Endothelial cell of umbilical vein (primary cell): ENCODE measurements at regions not wholly inside any gene's neighbourhood (a gene's known extent, or its start where the extent isn't known, plus 50 kb on each side); places are given as distances from the start of the nearest gene placed in this dataset.

Experiments
- BruUV-seq: library from RNA; stranded (reverse); fragments of 400-500 nt; replicated peaks from 2 replicates; lab custom pipeline; 2021; lab: Mats Ljungman, UMichigan
- CTCF ChIA-PET: fragments of 300-600, 350-600 bp; sonication (Branson Sonifier 250); formaldehyde crosslinking; loops from one replicate; lab custom pipeline; 2021; ENCODE audit warnings: antibody characterized with exemption, inconsistent platforms; lab: Charles Lee
- POLR2A ChIA-PET: fragments of 300-600, 350-600 bp; sonication (Branson Sonifier 250); formaldehyde crosslinking; loops from one replicate; lab custom pipeline; 2021; ENCODE audit warnings: antibody characterized with exemption, inconsistent platforms; lab: Charles Lee
- DNase-seq: peaks from one replicate; pipeline ENCODE4 v3.0.0-alpha.2; 2011; ENCODE audit warnings: low read depth, low spot score
- FAIRE-seq: peaks from 2 replicates; lab custom pipeline; 2011; peaks lifted over from hg19 to GRCh38; lab: Jason Lieb, UNC
- H2AFZ ChIP-seq: 2 replicates; pipeline ENCODE4 v1.6.0; 2012; ENCODE audit warnings: low read depth, low read length, control low read depth, inconsistent platforms
- H3K27ac ChIP-seq: 2 replicates; pipeline ENCODE4 v1.5.1; 2011; ENCODE audit warnings: low read depth, mild to moderate bottlenecking, control low read depth, low read length, moderate library complexity; ENCODE audit not compliant: insufficient read depth
- H3K27me3 ChIP-seq, 2 experiments: 2 replicates each; pipeline versions ENCODE4 v1.6.0 to v1.6.1; 2011; ENCODE audit warnings: low read length in 2 of 2, mixed read lengths in 1 of 2; ENCODE audit not compliant: control insufficient read depth in 2 of 2, insufficient read depth in 2 of 2
- H3K36me3 ChIP-seq, 2 experiments: 2 replicates in 1 of 2; 3 replicates in 1 of 2; pipeline ENCODE4 v1.5.1; 2011; ENCODE audit warnings: low read length in 2 of 2, mild to moderate bottlenecking in 1 of 2, moderate library complexity in 1 of 2; ENCODE audit not compliant: control insufficient read depth in 2 of 2, insufficient read depth in 2 of 2; ENCODE audit errors: extremely low read depth in 1 of 2
- H3K4me1 ChIP-seq: 3 replicates; pipeline ENCODE4 v1.5.1; 2011; ENCODE audit warnings: mild to moderate bottlenecking, low read length; ENCODE audit not compliant: control insufficient read depth, insufficient read depth; ENCODE audit errors: extremely low read depth
- H3K4me2 ChIP-seq: 2 replicates; pipeline ENCODE4 v1.6.1; 2011; ENCODE audit warnings: low read length, control low read depth, mixed read lengths; ENCODE audit not compliant: insufficient read depth
- H3K4me3 ChIP-seq, 3 experiments: fragments of 200-600 bp in 1 of 3; sonication (generic), shearing (Covaris generic) in 1 of 3; replicated peaks in 1 of 3; 2 replicates each; pipeline ENCODE4 v1.5.1; 2011 to 2016; ENCODE audit warnings: control low read depth in 3 of 3, low read length in 3 of 3, mild to moderate bottlenecking in 2 of 3, inconsistent platforms in 1 of 3, low read depth in 1 of 3, moderate library complexity in 1 of 3; ENCODE audit not compliant: insufficient read depth in 1 of 3
- H3K79me2 ChIP-seq: 2 replicates; pipeline ENCODE4 v1.6.0; 2012; ENCODE audit warnings: low read length, inconsistent platforms; ENCODE audit not compliant: control insufficient read depth, insufficient read depth
- H3K9ac ChIP-seq: replicated peaks from 2 replicates; pipeline ENCODE3; 2011; ENCODE audit warnings: low read length, control low read depth; ENCODE audit not compliant: insufficient read depth; ENCODE audit errors: extremely low read depth
- H3K9me1 ChIP-seq: replicated peaks from 3 replicates; pipeline ENCODE4 v1.6.0; 2011; ENCODE audit warnings: mild to moderate bottlenecking, low read length; ENCODE audit not compliant: control insufficient read depth, insufficient read depth; ENCODE audit errors: extremely low read depth
- H3K9me3 ChIP-seq: replicated peaks from 2 replicates; pipeline ENCODE4 v1.5.1; 2012; ENCODE audit warnings: low read length, inconsistent platforms; ENCODE audit not compliant: control insufficient read depth, insufficient read depth
- H4K20me1 ChIP-seq: replicated peaks from 2 replicates; pipeline ENCODE3; 2011; ENCODE audit warnings: mild to moderate bottlenecking, low read length; ENCODE audit not compliant: control insufficient read depth, insufficient read depth; ENCODE audit errors: extremely low read depth
- CTCF ChIP-seq, 2 donors: IDR thresholded peaks; 1 replicate in 1 of 2; 2 replicates in 1 of 2; pipeline ENCODE4 v1.5.1; 2011; ENCODE audit warnings: low read length in 2 of 2, mild to moderate bottlenecking in 2 of 2, moderate library complexity in 2 of 2, control low read depth in 1 of 2, inconsistent platforms in 1 of 2, low read depth in 1 of 2; ENCODE audit not compliant: insufficient read depth in 1 of 2; ENCODE audit errors: extremely low read depth in 1 of 2
- EZH2 ChIP-seq: IDR thresholded peaks from 2 replicates; pipeline ENCODE4 v1.6.1; 2012; ENCODE audit warnings: borderline replicate concordance, low read depth, mild to moderate bottlenecking, moderate library complexity, low read length, inconsistent platforms; ENCODE audit not compliant: severe bottlenecking
- FOS ChIP-seq: IDR thresholded peaks from 2 replicates; pipeline ENCODE4 v1.6.1; 2011; ENCODE audit warnings: mild to moderate bottlenecking, low read length, moderate library complexity, borderline replicate concordance; ENCODE audit not compliant: insufficient read depth
- GATA2 ChIP-seq: IDR thresholded peaks from 2 replicates; pipeline ENCODE4 v1.7.0; 2011; ENCODE audit warnings: low read depth, mild to moderate bottlenecking, moderate library complexity, mixed read lengths, low read length; ENCODE audit not compliant: insufficient read length, insufficient read depth
- JUN ChIP-seq: IDR thresholded peaks from 2 replicates; pipeline ENCODE4 v1.6.1; 2011; ENCODE audit warnings: borderline replicate concordance, low read depth; ENCODE audit not compliant: insufficient read length, insufficient read depth
- MAX ChIP-seq: IDR thresholded peaks from 2 replicates; pipeline ENCODE4 v1.6.1; 2011; ENCODE audit not compliant: insufficient read depth, insufficient read length
- MYC ChIP-seq: IDR thresholded peaks from one replicate; pipeline ENCODE4 v1.6.1; 2011; ENCODE audit warnings: mild to moderate bottlenecking, low read depth, low read length
- POLR2A ChIP-seq: IDR thresholded peaks from 2 replicates; pipeline ENCODE4 v1.6.1; 2012; ENCODE audit warnings: low read depth, mild to moderate bottlenecking, control low read depth, low read length
- POLR2AphosphoS5 ChIP-seq: IDR thresholded peaks from 2 replicates; pipeline ENCODE4 v1.6.1; 2012; ENCODE audit warnings: low read depth, mild to moderate bottlenecking, control low read depth, low read length, moderate library complexity; ENCODE audit not compliant: insufficient read depth
- dilution Hi-C: fragments of 300-500 bp; cut with MboI; formaldehyde crosslinking; loops from one replicate; pipeline ENCODE4 v1.15.0; 2019; ENCODE audit warnings: low sequenced_read_pairs; ENCODE audit not compliant: extremely low pct_ligation_motif_present
- intact Hi-C: fragments of 100-400 bp; cut with micrococcal nuclease; formaldehyde crosslinking; loops from one replicate; pipeline ENCODE4 v1.10.0; 2022

- Histone ChIP-seq H3K9me1 (no peaks in the 10 kb centered on the region), H3K27ac (no peak overlapping the region), H3K79me2 (no peaks in the 10 kb centered on the region), H3K9me3 (no peaks in the 10 kb centered on the region), H3K36me3 (no peaks in the 10 kb centered on the region), H2AFZ (no peak overlapping the region), H3K9ac (no peak overlapping the region), H4K20me1 (no peaks in the 10 kb centered on the region), H3K4me3 (no peak overlapping the region), H3K27me3 (no peaks in the 10 kb centered on the region), H3K4me1 (no peaks in the 10 kb centered on the region), H3K4me2 (no peak overlapping the region)
- DNase-seq (no peak), FAIRE-seq (peak; percentile 24)
- intact Hi-C loops, result no loop called here
- TF ChIP-seq FOS (no peak), MYC (no peak)
- dilution Hi-C loops, result no loop called here
- POLR2A ChIA-PET, result no interaction called here
- no TSS peak for BruUV-seq
- CTCF ChIA-PET, result no interaction called here
Measured at GRCh38 chr2:180570864-180571263, 409.5 kb upstream of the UBE2E3 start.

GRCh38 chr2:180564051-180564450 is 416.4 kb upstream of the UBE2E3 start:
- H3K36me3 ChIP-seq, result no peaks in the 10 kb centered on the region
- H3K4me1 ChIP-seq, result peaks cover 6% of the 10 kb centered on the region
- ChIA-PET CTCF (no interaction called here), POLR2A (no interaction called here)
- no peaks in the 10 kb centered on the region for H3K9me3 ChIP-seq
- DNase-seq, result no peak
- H3K4me2 ChIP-seq, result no peak overlapping the region
- H3K9me1 ChIP-seq, result no peaks in the 10 kb centered on the region
- no peak overlapping the region for H3K4me3 ChIP-seq
- intact Hi-C loops (no loop called here), dilution Hi-C loops (no loop called here)
- TF ChIP-seq EZH2 (no peak), MYC (no peak), JUN (no peak), POLR2A (no peak), MAX (no peak), FOS (no peak), POLR2AphosphoS5 (no peak), CTCF (IDR thresholded peaks at IDR 0.05; ENCODE audit: extremely low read depth in 1 of 2, insufficient read depth in 1 of 2, low read depth in 1 of 2, low read length in 2 of 2) (no peak), GATA2 (no peak)
- no peak overlapping the region for H2AFZ ChIP-seq
- H3K79me2 ChIP-seq, result no peaks in the 10 kb centered on the region
- no peak overlapping the region for H3K27ac ChIP-seq
- no peak for FAIRE-seq
- BruUV-seq, result no TSS peak
- no peaks in the 10 kb centered on the region for H3K27me3 ChIP-seq
- no peaks in the 10 kb centered on the region for H4K20me1 ChIP-seq
- no peak overlapping the region for H3K9ac ChIP-seq
